Suprapubic skin (tissue), 4 donors: ENCODE measurements at regions not wholly inside any gene's neighbourhood (a gene's known extent, or its start where the extent isn't known, plus 50 kb on each side); places are given as distances from the start of the nearest gene placed in this dataset.

ENCODE experiments used
- DNase-seq, 2 donors: peaks; one replicate each; pipeline ENCODE4 v3.0.0-alpha.2; 2019; ENCODE audit warnings: low spot score in 2 of 2
- H3K27ac ChIP-seq: fragments of 200-600 bp; sonication (generic); one replicate; pipeline ENCODE4 v1.5.1; 2019
- H3K27me3 ChIP-seq: fragments of 200-600 bp; sonication (generic); one replicate; pipeline ENCODE4 v1.5.1; 2019
- H3K36me3 ChIP-seq: fragments of 200-600 bp; sonication (generic); one replicate; pipeline ENCODE4 v1.5.1; 2019
- H3K4me1 ChIP-seq: fragments of 200-600 bp; sonication (generic); one replicate; pipeline ENCODE4 v1.5.1; 2019
- H3K4me3 ChIP-seq: fragments of 200-600 bp; sonication (generic); one replicate; pipeline ENCODE4 v1.5.1; 2019; ENCODE audit warnings: mild to moderate bottlenecking
- H3K9me3 ChIP-seq: fragments of 200-600 bp; sonication (generic); one replicate; pipeline ENCODE4 v1.5.1; 2019
- CTCF ChIP-seq, 2 donors: fragments of 200-600 bp in 1 of 2; fragments of 450-650 bp in 1 of 2; sonication (generic) in 1 of 2; IDR thresholded peaks; one replicate each; pipeline ENCODE4 v1.5.1; 2016 to 2019; ENCODE audit warnings: antibody characterized with exemption in 2 of 2, mild to moderate bottlenecking in 1 of 2, moderate library complexity in 1 of 2
- EP300 ChIP-seq: sonication (generic); formaldehyde crosslinking; IDR thresholded peaks from one replicate; pipeline ENCODE4 v1.6.1; 2017; ENCODE audit warnings: antibody characterized with exemption
- POLR2A ChIP-seq, 2 donors: fragments of 450-650 bp; IDR thresholded peaks; one replicate each; pipeline ENCODE4 v1.6.1; 2017; ENCODE audit warnings: antibody characterized with exemption in 2 of 2, mild to moderate bottlenecking in 2 of 2, moderate library complexity in 2 of 2
- POLR2AphosphoS5 ChIP-seq, 3 donors: sonication (generic); formaldehyde crosslinking; IDR thresholded peaks; one replicate each; pipeline ENCODE4 v1.6.1; 2017; ENCODE audit warnings: antibody characterized with exemption in 3 of 3
- WGBS: methylation state at CpG from one replicate; pipeline ENCODE4 v1.1.5; 2018; 5-methylcytosine and 5-hydroxymethylcytosine counted together

- Histone ChIP-seq H3K9me3 (no peaks in the 10 kb centered on the region), H3K36me3 (no peaks in the 10 kb centered on the region), H3K27me3 (no peaks in the 10 kb centered on the region), H3K27ac (no peak overlapping the region), H3K4me1 (no peaks in the 10 kb centered on the region), H3K4me3 (no peak overlapping the region)
- TF ChIP-seq POLR2A (IDR thresholded peaks at IDR 0.05) = no peak
- no peak for TF ChIP-seq EP300
- no peak for TF ChIP-seq CTCF (IDR thresholded peaks at IDR 0.05)
- TF ChIP-seq POLR2AphosphoS5 (IDR thresholded peaks at IDR 0.05) = no peak
- DNase-seq = no peak
- 92% methylated on average over 3 of the region's 3 CpGs for WGBS
Observed at GRCh38 chr13:76738616-76739015, 147.6 kb downstream of the KCTD12 start.

GRCh38 chr13:76737526-76737925 is 148.7 kb downstream of the KCTD12 start:
- DNase-seq = no peak
- H3K36me3 ChIP-seq = no peaks in the 10 kb centered on the region
- no peaks in the 10 kb centered on the region for H3K27me3 ChIP-seq
- no peaks in the 10 kb centered on the region for H3K4me1 ChIP-seq
- TF ChIP-seq POLR2A (IDR thresholded peaks at IDR 0.05) (no peak), POLR2AphosphoS5 (IDR thresholded peaks at IDR 0.05) (no peak), CTCF (IDR thresholded peaks at IDR 0.05) (no peak), EP300 (no peak)
- no peak overlapping the region for H3K27ac ChIP-seq
- WGBS = 98% methylated on average over 3 of the region's 3 CpGs
- no peaks in the 10 kb centered on the region for H3K9me3 ChIP-seq
- no peak overlapping the region for H3K4me3 ChIP-seq

GRCh38 chr13:76735641-76736040 is 150.6 kb downstream of the KCTD12 start:
- Histone ChIP-seq H3K27me3 (no peaks in the 10 kb centered on the region), H3K4me1 (no peaks in the 10 kb centered on the region), H3K4me3 (no peak overlapping the region), H3K9me3 (no peaks in the 10 kb centered on the region), H3K36me3 (no peaks in the 10 kb centered on the region), H3K27ac (no peak overlapping the region)
- WGBS = 91% methylated on average over 3 of the region's 3 CpGs
- TF ChIP-seq POLR2A (IDR thresholded peaks at IDR 0.05) = no peak
- TF ChIP-seq EP300 = no peak
- no peak for TF ChIP-seq CTCF (IDR thresholded peaks at IDR 0.05)
- no peak for TF ChIP-seq POLR2AphosphoS5 (IDR thresholded peaks at IDR 0.05)
- DNase-seq = no peak

- H3K4me1 ChIP-seq = no peaks in the 10 kb centered on the region
- 93% methylated on average over 3 of the region's 3 CpGs for WGBS
Observed at GRCh38 chr13:76733671-76734070, 152.5 kb downstream of the KCTD12 start.

GRCh38 chr13:76732367-76732766 is 153.8 kb downstream of the KCTD12 start:
- WGBS = 83% methylated on average over 2 of the region's 2 CpGs
- Histone ChIP-seq H3K9me3 (no peaks in the 10 kb centered on the region), H3K27ac (no peak overlapping the region), H3K27me3 (no peaks in the 10 kb centered on the region), H3K4me1 (no peaks in the 10 kb centered on the region), H3K36me3 (no peaks in the 10 kb centered on the region), H3K4me3 (no peak overlapping the region)
- TF ChIP-seq CTCF (IDR thresholded peaks at IDR 0.05) (no peak), EP300 (no peak), POLR2AphosphoS5 (IDR thresholded peaks at IDR 0.05) (no peak), POLR2A (IDR thresholded peaks at IDR 0.05) (no peak)
- DNase-seq = no peak

More at GRCh38 chr13:76733671-76734070, 152.5 kb downstream of the KCTD12 start:
- no peak for TF ChIP-seq CTCF (IDR thresholded peaks at IDR 0.05)
- TF ChIP-seq POLR2AphosphoS5 (IDR thresholded peaks at IDR 0.05) = no peak
- TF ChIP-seq EP300 = no peak
- no peak for TF ChIP-seq POLR2A (IDR thresholded peaks at IDR 0.05)
- Histone ChIP-seq H3K9me3 (no peaks in the 10 kb centered on the region), H3K27ac (no peak overlapping the region), H3K4me3 (no peak overlapping the region), H3K36me3 (no peaks in the 10 kb centered on the region), H3K27me3 (no peaks in the 10 kb centered on the region)
- no peak for DNase-seq
